HEK293T (cell line): ENCODE measurements at regions not wholly inside any gene's neighbourhood (a gene's known extent, or its start where the extent isn't known, plus 50 kb on each side); places are given as distances from the start of the nearest gene placed in this dataset.

Source experiments
- ARNT ChIP-seq: fragments of 450-650 bp; IDR thresholded peaks from 2 replicates; pipeline ENCODE4 v1.6.1; 2017; ENCODE audit warnings: mild to moderate bottlenecking
- BHLHE40 ChIP-seq: fragments of 450-650 bp; IDR thresholded peaks from 2 replicates; pipeline ENCODE4 v1.6.1; 2016; ENCODE audit warnings: mild to moderate bottlenecking, moderate library complexity, borderline replicate concordance
- CTBP1 ChIP-seq: fragments of 450-650 bp; IDR thresholded peaks from 2 replicates; pipeline ENCODE4 v1.6.1; 2016; ENCODE audit warnings: borderline replicate concordance
- ELF4 ChIP-seq: fragments of 450-650 bp; IDR thresholded peaks from 2 replicates; pipeline ENCODE4 v1.6.1; 2017; ENCODE audit warnings: antibody characterized with exemption
- FOXA1 ChIP-seq: fragments of 450-650 bp; IDR thresholded peaks from 2 replicates; pipeline ENCODE4 v1.6.1; 2016; ENCODE audit warnings: mild to moderate bottlenecking
- FOXK2 ChIP-seq: fragments of 450-650 bp; IDR thresholded peaks from 2 replicates; pipeline ENCODE4 v1.6.1; 2016; ENCODE audit warnings: mild to moderate bottlenecking
- FOXM1 ChIP-seq: fragments of 450-650 bp; IDR thresholded peaks from 2 replicates; pipeline ENCODE4 v1.6.1; 2017; ENCODE audit warnings: mild to moderate bottlenecking, borderline replicate concordance
- HDGF ChIP-seq: fragments of 450-650 bp; IDR thresholded peaks from 2 replicates; pipeline ENCODE4 v1.6.1; 2017; ENCODE audit warnings: antibody characterized with exemption, borderline replicate concordance
- L3MBTL2 ChIP-seq: fragments of 450-650 bp; conservative IDR thresholded peaks from 2 replicates; pipeline ENCODE4 v1.6.1; 2016; ENCODE audit warnings: mild to moderate bottlenecking
- LEF1 ChIP-seq: fragments of 450-650 bp; IDR thresholded peaks from 2 replicates; pipeline ENCODE4 v1.6.1; 2017; ENCODE audit warnings: mild to moderate bottlenecking, borderline replicate concordance
- NFRKB ChIP-seq: fragments of 450-650 bp; IDR thresholded peaks from 2 replicates; pipeline ENCODE4 v1.6.1; 2016; ENCODE audit warnings: mild to moderate bottlenecking, moderate library complexity
- SP1 ChIP-seq: fragments of 450-650 bp; IDR thresholded peaks from 2 replicates; pipeline ENCODE4 v1.6.1; 2017
- TARDBP ChIP-seq: fragments of 450-650 bp; IDR thresholded peaks from 2 replicates; pipeline ENCODE4 v1.6.1; 2016
- ZNF384 ChIP-seq: fragments of 450-650 bp; IDR thresholded peaks from 2 replicates; pipeline ENCODE4 v1.6.1; 2016

DNA sequence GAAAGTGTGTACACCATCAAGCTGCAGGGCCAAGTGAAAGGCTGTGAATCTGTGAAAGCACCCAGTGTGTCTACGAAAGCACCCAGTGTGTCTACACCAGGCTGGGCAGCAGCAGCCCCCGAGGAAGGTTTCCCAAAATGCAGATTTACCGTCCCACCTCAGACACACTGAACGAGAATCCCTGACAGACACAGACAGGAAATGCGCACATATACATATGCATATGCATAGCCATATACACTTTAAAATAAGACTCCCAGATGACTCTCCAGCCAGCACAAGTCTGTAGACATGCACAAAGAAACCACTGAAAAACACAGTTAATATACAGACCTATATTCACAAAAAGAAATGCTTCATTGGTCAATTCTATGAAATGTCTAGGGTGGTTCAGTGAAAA is 155.5 kb upstream of the OPCML start:
- no peak for TF ChIP-seq ELF4
- no peak for TF ChIP-seq TARDBP
- no peak for TF ChIP-seq BHLHE40
- TF ChIP-seq FOXK2 = no peak
- no peak for TF ChIP-seq NFRKB
- no peak for TF ChIP-seq SP1
- no peak for TF ChIP-seq ARNT
- no peak for TF ChIP-seq FOXM1
- no peak for TF ChIP-seq ZNF384
- no peak for TF ChIP-seq HDGF
- no peak for TF ChIP-seq LEF1
- TF ChIP-seq FOXA1 = no peak
- TF ChIP-seq L3MBTL2 = no peak
- TF ChIP-seq CTBP1 = no peak
